ENCODE measurements at regions not wholly inside any gene's neighbourhood (a gene's known extent, or its start where the extent isn't known, plus 50 kb on each side); places are given as distances from the start of the nearest gene placed in this dataset.

DNA sequence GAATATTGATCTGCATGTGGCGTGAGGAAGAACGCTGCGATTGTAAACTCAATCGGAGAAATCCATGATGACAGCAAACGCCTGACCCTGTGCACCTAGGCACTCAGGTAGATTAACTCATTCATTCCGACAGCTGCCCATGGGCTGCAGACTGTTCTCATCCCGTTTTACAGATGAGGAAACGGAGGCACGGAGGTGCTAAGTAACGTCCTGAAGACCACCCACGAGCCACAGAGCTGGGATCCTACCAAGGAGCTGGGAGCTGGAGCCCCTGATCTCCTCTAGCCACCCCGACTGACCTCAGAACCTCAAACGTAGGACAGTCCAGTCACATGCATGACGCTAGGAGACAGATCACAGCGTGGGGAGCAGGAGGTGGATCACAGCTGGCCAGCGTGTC is 1092.7 kb downstream of the BRD1 start:
- H3K27me3 ChIP-seq: peaks cover 0 to 3% (median 0%) of the 10 kb centered on the region in 9 donors
- H3K4me1 ChIP-seq: no peaks in the 10 kb centered on the region
- WGBS, 4 donors: 79 to 87% (median 82%) methylated on average over 16 of the region's 16 CpGs
- no peak overlapping the region for H3K27ac ChIP-seq
- H3K36me3 ChIP-seq: no peaks in the 10 kb centered on the region
- intact Hi-C loops (cut with DNase I): no loop called here
- no peak for ATAC-seq
- no peak for TF ChIP-seq POLR2A (IDR thresholded peaks at IDR 0.05)
- TF ChIP-seq, protein P1, sequence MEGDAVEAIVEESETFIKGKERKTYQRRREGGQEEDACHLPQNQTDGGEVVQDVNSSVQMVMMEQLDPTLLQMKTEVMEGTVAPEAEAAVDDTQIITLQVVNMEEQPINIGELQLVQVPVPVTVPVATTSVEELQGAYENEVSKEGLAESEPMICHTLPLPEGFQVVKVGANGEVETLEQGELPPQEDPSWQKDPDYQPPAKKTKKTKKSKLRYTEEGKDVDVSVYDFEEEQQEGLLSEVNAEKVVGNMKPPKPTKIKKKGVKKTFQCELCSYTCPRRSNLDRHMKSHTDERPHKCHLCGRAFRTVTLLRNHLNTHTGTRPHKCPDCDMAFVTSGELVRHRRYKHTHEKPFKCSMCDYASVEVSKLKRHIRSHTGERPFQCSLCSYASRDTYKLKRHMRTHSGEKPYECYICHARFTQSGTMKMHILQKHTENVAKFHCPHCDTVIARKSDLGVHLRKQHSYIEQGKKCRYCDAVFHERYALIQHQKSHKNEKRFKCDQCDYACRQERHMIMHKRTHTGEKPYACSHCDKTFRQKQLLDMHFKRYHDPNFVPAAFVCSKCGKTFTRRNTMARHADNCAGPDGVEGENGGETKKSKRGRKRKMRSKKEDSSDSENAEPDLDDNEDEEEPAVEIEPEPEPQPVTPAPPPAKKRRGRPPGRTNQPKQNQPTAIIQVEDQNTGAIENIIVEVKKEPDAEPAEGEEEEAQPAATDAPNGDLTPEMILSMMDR (IDR thresholded peaks at IDR 0.05): no peak
- DNase-seq: peak in 2 of 5 donors; percentile 2 to 16
- peaks cover 0 to 1% (median 0%) of the 10 kb centered on the region in 12 donors for H3K9me3 ChIP-seq
- no peak overlapping the region for H3K4me3 ChIP-seq

DNA sequence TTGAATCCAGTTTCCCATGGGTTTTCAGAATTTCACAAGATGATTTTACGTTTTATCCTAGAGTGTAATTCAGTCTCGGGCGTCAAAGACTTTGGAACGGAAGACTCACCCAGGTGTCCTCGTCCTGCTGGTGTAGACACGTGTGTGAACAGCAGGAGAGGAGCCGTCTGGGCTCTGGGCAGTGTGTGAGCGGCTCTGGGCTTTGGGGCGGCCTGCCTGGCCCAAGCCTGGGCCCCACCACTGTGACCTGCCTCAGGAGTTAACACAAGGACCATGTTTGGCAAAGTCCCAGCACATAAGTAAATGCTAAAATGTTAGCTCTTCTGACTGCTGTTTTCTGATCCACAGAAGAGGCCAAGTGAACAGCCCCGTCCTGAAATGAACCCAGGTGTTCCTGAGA is 1093.3 kb downstream of the BRD1 start:
- intact Hi-C loops (cut with DNase I): no loop called here
- no peak for TF ChIP-seq POLR2A (IDR thresholded peaks at IDR 0.05)
- TF ChIP-seq, protein P1 (IDR thresholded peaks at IDR 0.05): no peak
- Histone ChIP-seq H3K36me3 (no peaks in the 10 kb centered on the region), H3K27me3 (peaks cover 0 to 3% (median 0%) of the 10 kb centered on the region in 9 donors), H3K27ac (no peak overlapping the region), H3K9me3 (peaks cover 0 to 5% (median 0%) of the 10 kb centered on the region in 12 donors), H3K4me3 (no peak overlapping the region), H3K4me1 (no peaks in the 10 kb centered on the region)
- 74 to 79% (median 78%) methylated on average over 10 of the region's 10 CpGs for WGBS, 4 donors
- DNase-seq (peak in 1 of 5 donors; percentile 40), ATAC-seq (no peak)

DNA sequence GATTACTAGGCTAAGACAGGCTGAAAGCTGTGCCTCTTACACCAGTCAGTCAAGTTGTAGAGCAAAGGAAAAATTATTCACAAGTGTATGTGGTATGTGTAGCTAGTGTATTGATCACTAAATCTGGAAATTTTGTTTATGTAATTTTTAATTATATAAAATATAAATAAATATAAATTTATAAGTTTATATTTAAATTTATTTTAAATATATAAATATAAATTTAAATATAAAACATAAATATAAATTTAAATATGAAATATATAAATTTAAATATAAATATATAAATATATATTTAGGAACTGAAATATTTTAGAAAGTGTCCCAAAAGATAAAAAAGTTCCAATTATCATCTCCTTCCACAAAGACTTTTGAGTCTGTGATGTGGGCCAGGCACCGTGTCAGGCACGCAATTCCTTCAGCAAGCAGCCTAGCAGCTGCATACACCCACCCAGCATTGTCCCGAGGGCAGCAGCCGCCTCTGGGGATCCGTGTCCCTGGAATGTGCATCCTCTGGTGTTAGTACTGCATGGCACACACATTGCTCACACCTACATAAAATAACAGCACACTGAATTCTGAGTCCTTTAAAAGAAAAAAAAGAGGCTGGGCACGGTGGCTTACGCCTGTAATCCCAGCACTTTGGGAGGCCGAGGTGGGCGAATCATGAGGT is 1098.0 kb downstream of the BRD1 start:
- H3K27me3 ChIP-seq: no peaks in the 10 kb centered on the region
- H3K9me3 ChIP-seq: peaks cover 0 to 26% (median 14%) of the 10 kb centered on the region in 12 donors
- no peaks in the 10 kb centered on the region for H3K36me3 ChIP-seq
- intact Hi-C loops (cut with DNase I): no loop called here
- DNase-seq (peak in 1 of 5 donors; percentile 8), ATAC-seq (no peak)
- WGBS, 4 donors: 81 to 92% (median 87%) methylated on average over 9 of the region's 9 CpGs
- H3K27ac ChIP-seq: no peak overlapping the region
- H3K4me3 ChIP-seq: no peak overlapping the region
- no peaks in the 10 kb centered on the region for H3K4me1 ChIP-seq
- no peak for TF ChIP-seq POLR2A (IDR thresholded peaks at IDR 0.05)
- TF ChIP-seq, protein P1 (IDR thresholded peaks at IDR 0.05): no peak

DNA sequence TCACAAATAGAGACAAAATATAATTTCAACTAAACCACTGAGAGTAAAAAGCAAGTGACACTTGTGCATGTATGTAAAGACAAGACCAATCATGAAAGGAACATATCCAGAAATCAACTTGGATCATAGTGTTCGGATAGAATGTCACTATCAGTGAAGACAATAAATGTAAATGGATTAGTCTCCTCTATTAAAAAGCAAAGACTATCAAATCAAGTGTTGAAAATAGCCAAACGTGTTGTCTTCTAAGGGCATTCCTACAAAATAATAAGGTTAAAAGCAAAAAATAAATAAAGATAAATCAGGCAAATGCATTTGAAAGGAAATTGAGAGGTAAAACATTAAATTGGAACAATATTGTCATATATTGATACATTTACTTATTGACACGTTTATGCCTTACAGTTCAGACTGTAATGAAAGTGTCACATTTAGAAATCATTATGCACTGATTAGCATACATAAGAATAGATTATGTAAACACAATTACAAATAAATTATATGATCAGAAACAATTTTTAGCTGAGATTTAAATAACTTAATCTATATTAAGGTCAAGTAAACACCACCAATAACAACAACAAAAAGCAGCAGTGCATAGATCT is 1100.1 kb downstream of the BRD1 start:
- H3K9me3 ChIP-seq: peaks cover 0 to 26% (median 14%) of the 10 kb centered on the region in 12 donors
- no peak for TF ChIP-seq POLR2A (IDR thresholded peaks at IDR 0.05)
- TF ChIP-seq, protein P1 (IDR thresholded peaks at IDR 0.05): no peak
- H3K27ac ChIP-seq: no peak overlapping the region
- ATAC-seq (no peak), DNase-seq (no peak)
- no peaks in the 10 kb centered on the region for H3K36me3 ChIP-seq
- no peaks in the 10 kb centered on the region for H3K27me3 ChIP-seq
- H3K4me1 ChIP-seq: no peaks in the 10 kb centered on the region
- intact Hi-C loops (cut with DNase I): no loop called here
- WGBS, 4 donors: 70 to 80% (median 75%) methylated on average over 3 of the region's 3 CpGs
- no peak overlapping the region for H3K4me3 ChIP-seq

Data from heart left ventricle (tissue), 16 donors.